HEK293 (cell line): ENCODE measurements at regions not wholly inside any gene's neighbourhood (a gene's known extent, or its start where the extent isn't known, plus 50 kb on each side); places are given as distances from the start of the nearest gene placed in this dataset.

Source experiments
- CTCF ChIP-seq: fragments of 450-650 bp; formaldehyde crosslinking; IDR thresholded peaks from 2 replicates; pipeline ENCODE4 v1.5.1; 2016; ENCODE audit warnings: missing biosample characterization, missing genetic modification characterization
- GFI1B ChIP-seq: fragments of 450-650 bp; formaldehyde crosslinking; IDR thresholded peaks from 2 replicates; pipeline ENCODE4 v1.5.1; 2016; ENCODE audit warnings: missing biosample characterization, missing genetic modification characterization
- OSR2 ChIP-seq: fragments of 450-650 bp; formaldehyde crosslinking; IDR thresholded peaks from 2 replicates; pipeline ENCODE4 v1.5.1; 2016; ENCODE audit warnings: missing biosample characterization, missing genetic modification characterization
- ZNF274 ChIP-seq, 2 experiments: fragments of 200-500 bp in 1 of 2; fragments of 450-650 bp in 1 of 2; sonication (Bioruptor generic) in 1 of 2; formaldehyde crosslinking in 1 of 2; IDR thresholded peaks; 2 replicates each; pipeline versions ENCODE4 v1.5.1 to v1.6.1; 2014 to 2016; ENCODE audit warnings: borderline replicate concordance in 1 of 2, inconsistent platforms in 1 of 2, low read length in 1 of 2, missing biosample characterization in 1 of 2, missing genetic modification characterization in 1 of 2
- ZNF580 ChIP-seq: fragments of 450-650 bp; formaldehyde crosslinking; IDR thresholded peaks from 2 replicates; pipeline ENCODE4 v1.5.1; 2016; ENCODE audit warnings: missing biosample characterization, missing genetic modification characterization

GRCh38 chr2:154638783-154639182, 59.7 kb upstream of the KCNJ3 start:
- TF ChIP-seq ZNF580 (tag by site-specific recombination) (no peak), OSR2 (tag by site-specific recombination) (no peak), ZNF274 (IDR thresholded peaks at IDR 0.05; ENCODE audit: low read length) (no peak), ZNF274 (tag by site-specific recombination; IDR thresholded peaks at IDR 0.05; ENCODE audit: borderline replicate concordance) (no peak), GFI1B (tag by site-specific recombination) (no peak), CTCF (tag by site-specific recombination) (no peak)
